ENCODE measurements at regions not wholly inside any gene's neighbourhood (a gene's known extent, or its start where the extent isn't known, plus 50 kb on each side); places are given as distances from the start of the nearest gene placed in this dataset.

- no peak for FAIRE-seq
- TF ChIP-seq POLR2A (IDR thresholded peaks at IDR 0.05; ENCODE audit: low read depth, low read length) (no peak), TAF1 (IDR thresholded peaks at IDR 0.05; ENCODE audit: borderline replicate concordance, low read depth, low read length) (no peak), POLR2AphosphoS5 (IDR thresholded peaks at IDR 0.05; ENCODE audit: low read depth, low read length) (no peak)
- no peak for DNase-seq (ENCODE audit: insufficient read length)
These were observed 82.4 kb upstream of the ZIC3 start for GRCh38 chrX:137483554-137483953.

GRCh38 chrX:137482136-137482535 lies 83.8 kb upstream of the ZIC3 start:
- DNase-seq (ENCODE audit: insufficient read length) (no peak), FAIRE-seq (no peak)

GRCh38 chrX:137479386-137479785 lies 86.5 kb upstream of the ZIC3 start:
- TF ChIP-seq TAF1 (IDR thresholded peaks at IDR 0.05; ENCODE audit: borderline replicate concordance, low read depth, low read length) (no peak), POLR2A (IDR thresholded peaks at IDR 0.05; ENCODE audit: low read depth, low read length) (no peak), POLR2AphosphoS5 (IDR thresholded peaks at IDR 0.05; ENCODE audit: low read depth, low read length) (no peak)
- DNase-seq (ENCODE audit: insufficient read length) (no peak), FAIRE-seq (no peak)

More at GRCh38 chrX:137482136-137482535, 83.8 kb upstream of the ZIC3 start:
- no peak for TF ChIP-seq POLR2A (IDR thresholded peaks at IDR 0.05; ENCODE audit: low read depth, low read length)

DNA sequence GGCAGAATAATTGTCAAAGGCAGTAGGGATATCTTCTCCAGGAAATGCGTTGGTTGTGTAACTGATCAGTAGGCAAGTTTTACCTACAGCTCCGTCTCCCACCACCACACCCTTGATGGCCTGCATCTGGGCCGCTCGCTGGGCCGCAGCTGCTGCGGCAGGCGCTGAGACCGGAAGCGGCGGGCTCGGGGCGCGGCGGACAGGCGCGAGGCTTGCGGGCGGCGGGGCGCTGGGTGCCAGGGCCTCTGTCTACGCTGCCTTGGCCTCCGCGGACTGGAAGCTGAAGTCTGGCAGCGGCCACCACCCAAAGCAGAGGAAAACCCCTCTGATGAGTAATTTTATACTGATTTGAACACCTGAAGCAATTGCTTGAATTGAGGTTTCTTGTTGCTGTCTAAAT lies 124.2 kb upstream of the ZIC3 start:
- TF ChIP-seq TAF1 (IDR thresholded peaks at IDR 0.05; ENCODE audit: borderline replicate concordance, low read depth, low read length), result no peak
- TF ChIP-seq POLR2A (IDR thresholded peaks at IDR 0.05; ENCODE audit: low read depth, low read length), result no peak
- TF ChIP-seq POLR2AphosphoS5 (IDR thresholded peaks at IDR 0.05; ENCODE audit: low read depth, low read length), result no peak
- DNase-seq (ENCODE audit: insufficient read length) (no peak), FAIRE-seq (no peak)

DNA sequence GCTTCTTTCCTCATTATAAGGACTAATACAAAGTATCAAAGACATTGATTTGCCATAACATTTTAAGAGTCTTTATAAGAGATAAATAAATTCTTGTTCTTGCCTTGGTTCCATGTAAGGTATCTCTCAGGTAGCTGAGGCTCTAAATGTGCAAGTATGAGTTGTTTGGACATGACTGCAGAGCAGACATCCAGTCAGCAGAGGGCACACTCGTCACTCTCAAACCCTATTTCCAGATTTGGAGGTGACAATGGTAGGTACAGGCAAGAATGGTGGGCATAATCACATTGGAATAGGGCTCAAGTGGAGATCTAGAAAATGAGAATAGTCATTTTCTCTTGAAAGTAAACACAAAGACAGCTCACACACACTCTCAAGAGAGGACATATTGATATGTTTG lies 133.3 kb upstream of the ZIC3 start:
- TF ChIP-seq POLR2AphosphoS5 (IDR thresholded peaks at IDR 0.05; ENCODE audit: low read depth, low read length) (no peak), POLR2A (IDR thresholded peaks at IDR 0.05; ENCODE audit: low read depth, low read length) (no peak), TAF1 (IDR thresholded peaks at IDR 0.05; ENCODE audit: borderline replicate concordance, low read depth, low read length) (no peak)
- peak; percentile 88 for FAIRE-seq
- no peak for DNase-seq (ENCODE audit: insufficient read length)

GRCh38 chrX:137431693-137432488 lies 134.0 kb upstream of the ZIC3 start:
- FAIRE-seq (no peak), DNase-seq (ENCODE audit: insufficient read length) (no peak)
- TF ChIP-seq POLR2AphosphoS5 (IDR thresholded peaks at IDR 0.05; ENCODE audit: low read depth, low read length) (no peak), POLR2A (IDR thresholded peaks at IDR 0.05; ENCODE audit: low read depth, low read length) (no peak), TAF1 (IDR thresholded peaks at IDR 0.05; ENCODE audit: borderline replicate concordance, low read depth, low read length) (no peak)

DNA sequence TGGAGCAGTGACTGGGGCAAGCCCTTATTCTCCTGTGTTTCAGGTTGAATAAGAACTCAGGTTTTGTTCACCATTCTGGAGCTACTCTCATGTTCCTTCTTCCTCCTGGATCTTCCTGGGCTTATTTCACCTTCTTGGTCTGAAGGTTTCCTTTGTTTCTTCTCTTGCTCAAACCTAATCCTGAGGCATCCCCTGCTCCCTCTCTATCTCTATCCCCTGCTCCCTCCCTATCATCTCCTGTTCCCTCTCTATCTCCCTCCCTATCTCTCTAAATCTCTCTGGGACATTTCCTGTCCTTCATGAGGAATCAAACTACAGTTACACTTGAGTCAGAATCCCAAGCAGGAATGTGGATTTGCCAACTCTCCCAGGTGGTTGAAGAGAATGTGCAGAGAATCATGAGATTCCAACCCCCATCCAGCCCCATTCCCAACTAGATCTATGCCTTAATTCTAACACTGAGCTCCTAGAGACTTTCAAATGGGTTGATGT lies 134.9 kb upstream of the ZIC3 start:
- no peak for TF ChIP-seq POLR2AphosphoS5 (IDR thresholded peaks at IDR 0.05; ENCODE audit: low read depth, low read length)
- no peak for TF ChIP-seq TAF1 (IDR thresholded peaks at IDR 0.05; ENCODE audit: borderline replicate concordance, low read depth, low read length)
- no peak for TF ChIP-seq POLR2A (IDR thresholded peaks at IDR 0.05; ENCODE audit: low read depth, low read length)
- DNase-seq (ENCODE audit: insufficient read length), result no peak
- FAIRE-seq, result no peak

- DNase-seq (ENCODE audit: insufficient read length) (no peak), FAIRE-seq (no peak)
- TF ChIP-seq POLR2AphosphoS5 (IDR thresholded peaks at IDR 0.05; ENCODE audit: low read depth, low read length) (no peak), TAF1 (IDR thresholded peaks at IDR 0.05; ENCODE audit: borderline replicate concordance, low read depth, low read length) (no peak), POLR2A (IDR thresholded peaks at IDR 0.05; ENCODE audit: low read depth, low read length) (no peak)
These were observed 135.6 kb upstream of the ZIC3 start for GRCh38 chrX:137430301-137430700.

DNA sequence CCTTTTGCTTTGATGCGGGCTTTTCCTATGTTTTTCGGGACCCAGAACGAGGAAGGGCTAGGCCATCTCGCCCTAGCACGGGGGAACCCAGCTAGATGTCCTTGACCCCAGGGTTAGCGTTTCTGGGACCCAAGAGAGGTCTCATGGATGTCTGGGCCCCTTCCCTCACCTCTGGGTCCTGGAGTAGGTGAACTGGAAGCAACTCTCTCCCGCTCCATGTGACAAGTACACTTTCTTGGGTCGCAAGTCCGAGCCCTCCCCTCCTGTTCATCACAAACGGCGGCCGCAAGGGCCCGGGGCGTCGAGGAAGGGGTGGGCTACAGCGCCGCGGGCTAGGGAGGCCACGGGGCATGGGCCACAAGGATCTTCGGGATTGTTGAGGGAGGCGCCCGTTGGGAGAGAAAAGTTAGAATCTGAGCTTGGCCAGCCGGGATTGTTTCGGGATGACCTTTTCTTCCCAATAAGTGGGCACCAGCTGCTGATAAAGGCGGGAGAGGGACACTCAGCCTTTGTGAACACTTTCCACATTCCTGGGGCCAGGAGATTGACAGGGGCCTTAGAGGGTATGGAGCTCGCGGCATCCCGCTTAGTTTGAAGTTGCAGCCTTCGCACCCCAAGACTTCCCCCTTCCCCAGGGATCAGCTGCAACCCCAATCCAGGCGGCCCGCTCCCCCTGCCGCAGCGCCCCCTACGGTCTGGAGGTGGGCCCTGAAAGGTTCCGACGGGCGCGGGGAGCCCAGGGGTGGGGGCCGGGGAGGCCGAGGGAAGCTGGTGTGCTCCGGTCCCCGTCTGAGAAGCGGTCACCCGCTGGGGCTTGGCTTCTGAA lies 136.9 kb upstream of the ZIC3 start:
- FAIRE-seq (no peak), DNase-seq (ENCODE audit: insufficient read length) (no peak)
- TF ChIP-seq POLR2A (IDR thresholded peaks at IDR 0.05; ENCODE audit: low read depth, low read length) (no peak), POLR2AphosphoS5 (IDR thresholded peaks at IDR 0.05; ENCODE audit: low read depth, low read length) (no peak), TAF1 (IDR thresholded peaks at IDR 0.05; ENCODE audit: borderline replicate concordance, low read depth, low read length) (no peak)

GRCh38 chrX:137428221-137428661 lies 137.7 kb upstream of the ZIC3 start:
- TF ChIP-seq TAF1 (IDR thresholded peaks at IDR 0.05; ENCODE audit: borderline replicate concordance, low read depth, low read length), result no peak
- TF ChIP-seq POLR2A (IDR thresholded peaks at IDR 0.05; ENCODE audit: low read depth, low read length), result no peak
- TF ChIP-seq POLR2AphosphoS5 (IDR thresholded peaks at IDR 0.05; ENCODE audit: low read depth, low read length), result no peak
- DNase-seq (ENCODE audit: insufficient read length) (peak; percentile 27), FAIRE-seq (no peak)

- DNase-seq (ENCODE audit: insufficient read length) (peak; percentile 19), FAIRE-seq (no peak)
These were observed 138.1 kb upstream of the ZIC3 start for GRCh38 chrX:137427816-137428215.

More at GRCh38 chrX:137427816-137428215, 138.1 kb upstream of the ZIC3 start:
- TF ChIP-seq POLR2AphosphoS5 (IDR thresholded peaks at IDR 0.05; ENCODE audit: low read depth, low read length) (no peak), TAF1 (IDR thresholded peaks at IDR 0.05; ENCODE audit: borderline replicate concordance, low read depth, low read length) (no peak), POLR2A (IDR thresholded peaks at IDR 0.05; ENCODE audit: low read depth, low read length) (no peak)

Measured in GM12892 (cell line).